SK-N-SH (cell line): ENCODE measurements at regions not wholly inside any gene's neighbourhood (a gene's known extent, or its start where the extent isn't known, plus 50 kb on each side); places are given as distances from the start of the nearest gene placed in this dataset.

Source experiments
- CTCF ChIA-PET: fragments of 300-600, 350-600 bp; formaldehyde crosslinking; extraction: SDS; loops from one replicate; lab custom pipeline; 2021; lab: Yijun Ruan, JAX
- POLR2A ChIA-PET: fragments of 350-600 bp; sonication (Branson Sonifier 250); formaldehyde crosslinking; extraction: SDS; loops from one replicate; lab custom pipeline; 2020; ENCODE audit warnings: antibody characterized with exemption, inconsistent platforms; lab: Yijun Ruan, JAX
- DNase-seq: peaks from one replicate; pipeline ENCODE4 v3.0.0; 2012
- H2AFZ ChIP-seq: fragments of 200-600 bp; sonication (generic); 2 replicates; pipeline ENCODE4 v1.8.1; 2016; ENCODE audit warnings: antibody characterized with exemption, mild to moderate bottlenecking, low read depth
- H3F3A ChIP-seq: fragments of 200-600 bp; sonication (generic); replicated peaks from 2 replicates; pipeline ENCODE3; 2016; ENCODE audit warnings: antibody characterized with exemption, mild to moderate bottlenecking; ENCODE audit not compliant: insufficient read depth
- H3K27ac ChIP-seq, 2 experiments: fragments of 200-500 bp in 1 of 2; fragments of 200-600 bp in 1 of 2; sonication (Bioruptor generic) in 1 of 2; sonication (generic), shearing (Covaris generic) in 1 of 2; 2 replicates each; pipeline versions ENCODE4 v1.5.1 to v1.6.1; 2014 to 2016; ENCODE audit warnings: low read depth in 2 of 2, inconsistent platforms in 1 of 2, low read length in 1 of 2, mild to moderate bottlenecking in 1 of 2, mixed read lengths in 1 of 2
- H3K27me3 ChIP-seq: fragments of 200-600 bp; sonication (generic), shearing (Covaris generic); 2 replicates; pipeline ENCODE4 v1.6.1; 2016; ENCODE audit warnings: mixed run types; ENCODE audit not compliant: insufficient read depth
- H3K36me3 ChIP-seq, 2 experiments: fragments of 200-500 bp in 1 of 2; fragments of 200-600 bp in 1 of 2; sonication (Bioruptor generic) in 1 of 2; sonication (generic) in 1 of 2; replicated peaks in 1 of 2; 2 replicates each; pipeline versions ENCODE3 to v1.5.1; 2014 to 2016; ENCODE audit warnings: low read length in 1 of 2, mild to moderate bottlenecking in 1 of 2; ENCODE audit not compliant: insufficient read depth in 2 of 2, control insufficient read depth in 1 of 2
- H3K4me1 ChIP-seq, 2 experiments: fragments of 200-500 bp in 1 of 2; fragments of 200-600 bp in 1 of 2; sonication (Bioruptor generic) in 1 of 2; sonication (generic), shearing (Covaris generic) in 1 of 2; 2 replicates each; pipeline versions ENCODE4 v1.5.1 to v1.6.1; 2014 to 2016; ENCODE audit warnings: low read depth in 1 of 2, low read length in 1 of 2, mixed run types in 1 of 2; ENCODE audit not compliant: insufficient read depth in 2 of 2, control insufficient read depth in 1 of 2
- H3K4me2 ChIP-seq: fragments of 200-600 bp; sonication (generic), shearing (Covaris generic); 2 replicates; pipeline ENCODE4 v1.6.1; 2017; ENCODE audit warnings: mixed run types
- H3K4me3 ChIP-seq, 2 experiments: fragments of 200-500 bp in 1 of 2; fragments of 200-600 bp in 1 of 2; sonication (Bioruptor generic) in 1 of 2; sonication (generic), shearing (Covaris generic) in 1 of 2; 2 replicates each; pipeline versions ENCODE4 v1.5.1 to v1.8.1; 2014 to 2016; ENCODE audit warnings: low read depth in 2 of 2, inconsistent platforms in 1 of 2, low read length in 1 of 2, mild to moderate bottlenecking in 1 of 2, mixed read lengths in 1 of 2, moderate library complexity in 1 of 2
- H3K79me2 ChIP-seq: fragments of 200-600 bp; sonication (generic); 2 replicates; pipeline ENCODE4 v1.8.1; 2017; ENCODE audit warnings: mild to moderate bottlenecking; ENCODE audit not compliant: insufficient read depth
- H3K9ac ChIP-seq: fragments of 200-600 bp; sonication (generic); 2 replicates; pipeline ENCODE4 v1.6.1; 2017; ENCODE audit warnings: mixed run types
- H3K9me2 ChIP-seq: fragments of 200-600 bp; sonication (generic); 2 replicates; pipeline ENCODE4 v1.6.1; 2017; ENCODE audit warnings: mixed run types
- H3K9me3 ChIP-seq: fragments of 200-600 bp; sonication (generic); 2 replicates; pipeline ENCODE4 v1.6.1; 2017; ENCODE audit warnings: mixed run types, mild to moderate bottlenecking, moderate library complexity
- H4K20me1 ChIP-seq: fragments of 200-600 bp; sonication (generic); 2 replicates; pipeline ENCODE4 v1.6.1; 2017; ENCODE audit warnings: mild to moderate bottlenecking, mixed run types; ENCODE audit not compliant: insufficient read depth
- ELF1 ChIP-seq: IDR thresholded peaks from 2 replicates; pipeline ENCODE4 v1.4.0; 2012
- FOSL2 ChIP-seq: IDR thresholded peaks from 2 replicates; pipeline ENCODE4 v1.4.0; 2012; ENCODE audit warnings: low read depth, mild to moderate bottlenecking, moderate library complexity, borderline replicate concordance
- FOXM1 ChIP-seq: IDR thresholded peaks from 2 replicates; pipeline ENCODE4 v1.4.0; 2012; ENCODE audit warnings: low read depth, mild to moderate bottlenecking
- GATA2 ChIP-seq: sonication (generic); formaldehyde crosslinking; IDR thresholded peaks from 2 replicates; pipeline ENCODE4 v1.5.0; 2020; ENCODE audit warnings: mild to moderate bottlenecking, missing genetic modification reagents
- JUND ChIP-seq: IDR thresholded peaks from 2 replicates; pipeline ENCODE4 v1.4.0; 2012
- MEF2A ChIP-seq: IDR thresholded peaks from 2 replicates; pipeline ENCODE4 v1.4.0; 2012; ENCODE audit warnings: low read depth, borderline replicate concordance
- NFIC ChIP-seq: IDR thresholded peaks from 2 replicates; pipeline ENCODE4 v1.4.0; 2012; ENCODE audit warnings: borderline replicate concordance
- NRF1 ChIP-seq: IDR thresholded peaks from 2 replicates; pipeline ENCODE4 v1.6.1; 2012; ENCODE audit warnings: low read depth, mild to moderate bottlenecking, low read length
- RAD21 ChIP-seq: IDR thresholded peaks from 2 replicates; pipeline ENCODE4 v1.6.1; 2012; ENCODE audit warnings: mild to moderate bottlenecking, low read length
- RFX5 ChIP-seq: IDR thresholded peaks from 2 replicates; pipeline ENCODE4 v1.6.1; 2012; ENCODE audit warnings: mild to moderate bottlenecking, improper control_type of control experiment, low read length
- RXRA ChIP-seq: IDR thresholded peaks from 2 replicates; pipeline ENCODE4 v1.4.0; 2012; ENCODE audit warnings: low read depth, mild to moderate bottlenecking, borderline replicate concordance
- SMC3 ChIP-seq: IDR thresholded peaks from 2 replicates; pipeline ENCODE4 v1.6.1; 2012; ENCODE audit warnings: low read depth, low read length, improper control_type of control experiment
- TAF1 ChIP-seq: IDR thresholded peaks from 2 replicates; pipeline ENCODE4 v1.6.1; 2012; ENCODE audit warnings: low read depth, mild to moderate bottlenecking, low read length, moderate library complexity, borderline replicate concordance
- YY1 ChIP-seq: IDR thresholded peaks from 2 replicates; pipeline ENCODE4 v1.4.0; 2012; ENCODE audit warnings: low read depth, mild to moderate bottlenecking
- WGBS: methylation state at CpG from one replicate; pipeline ENCODE4 v1.1.6; 2017; ENCODE audit warnings: low lambda C conversion rate; 5-methylcytosine and 5-hydroxymethylcytosine counted together
- TF ChIP-seq, protein P1 (sequence below): IDR thresholded peaks from 2 replicates; pipeline ENCODE4 v1.4.0; 2012; ENCODE audit warnings: low read depth, borderline replicate concordance
- TF ChIP-seq, protein P2 (sequence below): IDR thresholded peaks from 2 replicates; pipeline ENCODE4 v1.4.0; 2012; ENCODE audit warnings: low read depth, borderline replicate concordance
- TF ChIP-seq, protein P3 (sequence below): fragments of 150-350 bp; IDR thresholded peaks from 2 replicates; pipeline ENCODE4 v1.6.1; 2016; ENCODE audit warnings: mild to moderate bottlenecking, low read depth, low read length
- TF ChIP-seq, protein P4 (sequence below): IDR thresholded peaks from 2 replicates; pipeline ENCODE4; 2012
- TF ChIP-seq, protein P5 (sequence below): IDR thresholded peaks from 2 replicates; pipeline ENCODE4 v1.4.0; 2012; ENCODE audit warnings: low read depth

DNA sequence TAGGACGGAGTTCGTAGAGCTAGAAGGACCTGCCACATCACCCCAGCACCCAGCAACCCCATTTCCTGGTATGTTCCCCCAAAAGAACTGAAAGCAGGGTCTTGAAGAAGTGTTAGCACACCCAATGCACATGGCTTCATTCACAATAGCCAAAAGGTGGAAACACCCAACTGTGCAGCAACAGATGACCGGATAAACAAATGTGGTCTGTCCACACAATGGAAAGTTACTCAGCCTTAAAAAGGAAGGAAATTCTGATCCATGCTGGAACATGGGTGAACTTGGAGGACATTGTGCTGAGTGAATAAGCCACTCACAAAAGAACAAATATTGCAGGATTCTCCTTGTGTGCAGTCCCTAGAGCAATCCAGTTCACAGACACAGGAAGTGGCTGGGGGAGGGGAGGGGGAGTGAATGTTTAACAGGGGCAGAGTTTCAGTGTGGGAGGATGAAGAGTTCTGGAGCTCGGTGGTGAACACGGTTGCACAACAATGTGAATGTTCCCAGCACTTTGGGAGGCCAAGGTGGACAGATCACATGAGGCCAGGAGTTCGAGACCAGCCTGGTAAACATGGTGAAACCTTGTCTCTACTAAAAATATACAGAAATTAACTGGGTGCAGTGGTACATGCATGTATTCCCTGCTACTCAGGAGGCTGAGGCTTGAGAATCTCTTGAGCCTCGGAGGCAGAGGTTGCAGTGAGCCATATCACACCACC, 157.5 kb downstream of the NUP210 start (continued):
- TF ChIP-seq, protein P1, sequence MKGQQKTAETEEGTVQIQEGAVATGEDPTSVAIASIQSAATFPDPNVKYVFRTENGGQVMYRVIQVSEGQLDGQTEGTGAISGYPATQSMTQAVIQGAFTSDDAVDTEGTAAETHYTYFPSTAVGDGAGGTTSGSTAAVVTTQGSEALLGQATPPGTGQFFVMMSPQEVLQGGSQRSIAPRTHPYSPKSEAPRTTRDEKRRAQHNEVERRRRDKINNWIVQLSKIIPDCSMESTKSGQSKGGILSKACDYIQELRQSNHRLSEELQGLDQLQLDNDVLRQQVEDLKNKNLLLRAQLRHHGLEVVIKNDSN, result no peak
- TF ChIP-seq SMC3 (no peak), NFIC (no peak), FOSL2 (no peak), YY1 (no peak)

DNA sequence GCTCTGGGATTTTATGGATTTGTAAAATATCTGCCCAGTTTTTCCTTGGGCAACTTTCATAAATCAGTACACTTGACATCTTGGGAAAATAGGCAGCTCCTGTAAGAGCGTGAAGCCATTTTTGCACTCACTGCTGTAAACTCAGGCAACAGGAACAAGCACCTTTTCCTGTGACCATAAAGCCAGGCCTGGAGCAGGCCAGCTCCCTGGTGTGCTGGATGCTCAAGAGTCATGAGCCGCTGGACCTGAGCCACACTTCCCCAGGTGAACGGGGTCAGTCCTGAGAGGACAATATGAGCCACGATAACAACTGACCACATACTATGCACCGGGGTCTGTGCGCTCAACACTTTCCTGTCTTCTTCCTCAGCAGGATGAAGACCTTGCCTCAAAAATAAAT, 158.2 kb downstream of the NUP210 start:
- ChIA-PET CTCF (interaction anchor here (0.9 to 3.0 kb wide), 7 partner anchors 9 to 170 kb away, joined by 3 to 13 read pairs (median 5); no protein-coding TSS in a partner anchor), POLR2A (interaction anchor here (1.1 kb wide), 1 partner anchor 18 kb away, joined by 5 read pairs; no protein-coding TSS in a partner anchor)
- Histone ChIP-seq H3K79me2 (no peaks in the 10 kb centered on the region), H3K4me3 (no peak overlapping the region), H3K9me3 (no peaks in the 10 kb centered on the region), H3K27ac (no peak overlapping the region), H3K4me2 (no peak overlapping the region), H3K27me3 (no peaks in the 10 kb centered on the region), H2AFZ (no peak overlapping the region), H3K36me3 (no peaks in the 10 kb centered on the region), H4K20me1 (no peaks in the 10 kb centered on the region), H3F3A (no peaks in the 10 kb centered on the region), H3K9ac (no peak overlapping the region), H3K9me2 (no peaks in the 10 kb centered on the region), H3K4me1 (peaks cover 0 to 36% of the 10 kb centered on the region in 2 experiments; a peak in 1 of 4 replicates)
- WGBS, result 79% methylated on average over 6 of the region's 6 CpGs
- TF ChIP-seq JUND (no peak), YY1 (no peak), RFX5 (no peak)
- no peak for DNase-seq

DNA sequence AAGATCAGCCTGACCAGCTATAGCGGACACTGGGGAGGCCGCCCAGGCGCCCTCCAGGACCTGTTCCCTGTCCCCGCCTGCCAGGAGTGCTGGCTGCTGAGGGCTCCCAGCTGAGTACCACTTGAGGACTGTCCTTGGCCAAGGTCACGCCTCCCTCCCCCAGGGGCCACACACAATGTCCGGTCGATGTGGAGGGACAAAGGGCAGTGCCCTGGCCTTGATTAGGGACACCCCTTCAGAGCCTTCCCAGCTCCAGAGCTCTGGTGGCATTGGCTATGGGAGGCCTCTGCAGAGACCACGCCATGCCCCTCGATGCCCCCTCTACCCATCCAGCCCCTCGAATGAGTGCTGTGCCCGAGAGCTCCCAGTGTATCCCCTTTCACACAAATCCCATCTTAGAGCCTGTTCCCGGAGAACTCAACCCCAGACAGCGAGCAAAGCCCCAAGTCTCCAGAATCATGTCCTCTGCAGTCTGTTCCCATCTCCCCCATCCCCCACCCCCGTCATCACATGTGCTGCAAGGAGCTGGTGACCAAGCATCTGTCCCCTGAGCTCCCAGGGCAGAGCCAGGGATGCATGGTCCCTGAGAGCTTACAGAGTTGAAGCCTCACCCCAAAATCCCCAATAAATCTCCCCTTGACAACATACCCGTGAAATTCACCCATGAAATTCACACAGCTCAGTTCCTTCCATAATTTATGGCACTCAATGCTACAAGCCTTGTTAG, 158.9 kb downstream of the NUP210 start:
- ChIA-PET POLR2A (no interaction called here), CTCF (interaction anchor here (0.9 to 3.2 kb wide), 8 partner anchors 8 to 169 kb away, joined by 3 to 17 read pairs (median 6); no protein-coding TSS in a partner anchor)
- no peaks in the 10 kb centered on the region for H3K27me3 ChIP-seq
- no peaks in the 10 kb centered on the region for H3F3A ChIP-seq
- no peaks in the 10 kb centered on the region for H3K36me3 ChIP-seq
- H2AFZ ChIP-seq, result no peak overlapping the region
- H3K79me2 ChIP-seq, result no peaks in the 10 kb centered on the region
- H3K9me3 ChIP-seq, result no peaks in the 10 kb centered on the region
- peaks cover 0 to 36% of the 10 kb centered on the region in 2 experiments; a peak in 1 of 4 replicates for H3K4me1 ChIP-seq
- no peak overlapping the region for H3K9ac ChIP-seq
- H3K9me2 ChIP-seq, result no peaks in the 10 kb centered on the region
- 72% methylated on average over 9 of the region's 15 CpGs for WGBS
- no peak for DNase-seq
- no peak overlapping the region for H3K4me2 ChIP-seq
- H4K20me1 ChIP-seq, result no peaks in the 10 kb centered on the region
- H3K4me3 ChIP-seq, result no peak overlapping the region
- no peak overlapping the region for H3K27ac ChIP-seq
- TF ChIP-seq ELF1 (no peak), TAF1 (no peak), RFX5 (no peak), GATA2 (CRISPR knock-in tag) (no peak), FOXM1 (no peak), RXRA (no peak), RAD21 (no peak), NRF1 (no peak), MEF2A (no peak)
- TF ChIP-seq, protein P2, sequence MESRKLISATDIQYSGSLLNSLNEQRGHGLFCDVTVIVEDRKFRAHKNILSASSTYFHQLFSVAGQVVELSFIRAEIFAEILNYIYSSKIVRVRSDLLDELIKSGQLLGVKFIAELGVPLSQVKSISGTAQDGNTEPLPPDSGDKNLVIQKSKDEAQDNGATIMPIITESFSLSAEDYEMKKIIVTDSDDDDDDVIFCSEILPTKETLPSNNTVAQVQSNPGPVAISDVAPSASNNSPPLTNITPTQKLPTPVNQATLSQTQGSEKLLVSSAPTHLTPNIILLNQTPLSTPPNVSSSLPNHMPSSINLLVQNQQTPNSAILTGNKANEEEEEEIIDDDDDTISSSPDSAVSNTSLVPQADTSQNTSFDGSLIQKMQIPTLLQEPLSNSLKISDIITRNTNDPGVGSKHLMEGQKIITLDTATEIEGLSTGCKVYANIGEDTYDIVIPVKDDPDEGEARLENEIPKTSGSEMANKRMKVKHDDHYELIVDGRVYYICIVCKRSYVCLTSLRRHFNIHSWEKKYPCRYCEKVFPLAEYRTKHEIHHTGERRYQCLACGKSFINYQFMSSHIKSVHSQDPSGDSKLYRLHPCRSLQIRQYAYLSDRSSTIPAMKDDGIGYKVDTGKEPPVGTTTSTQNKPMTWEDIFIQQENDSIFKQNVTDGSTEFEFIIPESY, result no peak
- TF ChIP-seq, protein P3, sequence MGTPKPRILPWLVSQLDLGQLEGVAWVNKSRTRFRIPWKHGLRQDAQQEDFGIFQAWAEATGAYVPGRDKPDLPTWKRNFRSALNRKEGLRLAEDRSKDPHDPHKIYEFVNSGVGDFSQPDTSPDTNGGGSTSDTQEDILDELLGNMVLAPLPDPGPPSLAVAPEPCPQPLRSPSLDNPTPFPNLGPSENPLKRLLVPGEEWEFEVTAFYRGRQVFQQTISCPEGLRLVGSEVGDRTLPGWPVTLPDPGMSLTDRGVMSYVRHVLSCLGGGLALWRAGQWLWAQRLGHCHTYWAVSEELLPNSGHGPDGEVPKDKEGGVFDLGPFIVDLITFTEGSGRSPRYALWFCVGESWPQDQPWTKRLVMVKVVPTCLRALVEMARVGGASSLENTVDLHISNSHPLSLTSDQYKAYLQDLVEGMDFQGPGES, result no peak
- TF ChIP-seq, protein P4, sequence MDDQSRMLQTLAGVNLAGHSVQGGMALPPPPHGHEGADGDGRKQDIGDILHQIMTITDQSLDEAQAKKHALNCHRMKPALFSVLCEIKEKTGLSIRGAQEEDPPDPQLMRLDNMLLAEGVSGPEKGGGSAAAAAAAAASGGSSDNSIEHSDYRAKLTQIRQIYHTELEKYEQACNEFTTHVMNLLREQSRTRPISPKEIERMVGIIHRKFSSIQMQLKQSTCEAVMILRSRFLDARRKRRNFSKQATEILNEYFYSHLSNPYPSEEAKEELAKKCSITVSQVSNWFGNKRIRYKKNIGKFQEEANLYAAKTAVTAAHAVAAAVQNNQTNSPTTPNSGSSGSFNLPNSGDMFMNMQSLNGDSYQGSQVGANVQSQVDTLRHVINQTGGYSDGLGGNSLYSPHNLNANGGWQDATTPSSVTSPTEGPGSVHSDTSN, result no peak
- TF ChIP-seq, protein P5, sequence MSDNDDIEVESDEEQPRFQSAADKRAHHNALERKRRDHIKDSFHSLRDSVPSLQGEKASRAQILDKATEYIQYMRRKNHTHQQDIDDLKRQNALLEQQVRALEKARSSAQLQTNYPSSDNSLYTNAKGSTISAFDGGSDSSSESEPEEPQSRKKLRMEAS, result no peak
